ENCODE measurements at regions not wholly inside any gene's neighbourhood (a gene's known extent, or its start where the extent isn't known, plus 50 kb on each side); places are given as distances from the start of the nearest gene placed in this dataset.
A peak's percentile ranks its signal among the peaks of the same experiment; 100 is the strongest.
"Not testable (repeated sequence)": the region's sequence is repeated elsewhere in the genome, so short reads cannot be mapped to it uniquely, and the experiment has no call there.

- no peak for DNase-seq (ENCODE audit: low spot score)
- intact Hi-C loops (cut with DNase I) = loop anchor here in 1 of 2 donors (10.0 kb wide), 1 partner anchor 160 kb away; no protein-coding TSS in a partner anchor
Observed at GRCh38 chr5:154654486-154655371, 100.4 kb upstream of the LARP1 start.

GRCh38 chr5:154653764-154654485 is 101.3 kb upstream of the LARP1 start:
- intact Hi-C loops (cut with DNase I) = loop anchor here in 1 of 2 donors (10.0 kb wide), 1 partner anchor 161 kb away; no protein-coding TSS in a partner anchor
- no peak for DNase-seq (ENCODE audit: low spot score)

DNA sequence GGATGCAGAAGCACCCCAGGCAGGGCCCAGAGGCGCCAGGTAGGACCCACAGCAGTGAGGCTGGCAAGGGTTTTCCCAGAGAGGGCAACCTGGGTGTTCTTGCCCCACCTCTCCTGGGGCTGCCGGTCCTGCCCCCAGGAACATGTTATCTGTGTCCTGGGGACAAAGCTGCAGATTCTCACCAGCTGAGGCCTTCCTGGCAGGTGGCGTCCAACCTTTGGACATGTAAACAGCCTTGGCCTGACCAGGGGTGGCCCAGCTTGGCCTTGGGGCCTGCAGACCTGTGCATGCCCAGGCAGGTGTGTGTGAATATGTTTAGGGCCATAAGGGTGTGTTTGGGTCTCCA is 101.8 kb upstream of the LARP1 start:
- intact Hi-C loops (cut with DNase I) = loop anchor here in 1 of 2 donors (10.0 kb wide), 1 partner anchor 161 kb away; no protein-coding TSS in a partner anchor
- DNase-seq (ENCODE audit: low spot score) = no peak

DNA sequence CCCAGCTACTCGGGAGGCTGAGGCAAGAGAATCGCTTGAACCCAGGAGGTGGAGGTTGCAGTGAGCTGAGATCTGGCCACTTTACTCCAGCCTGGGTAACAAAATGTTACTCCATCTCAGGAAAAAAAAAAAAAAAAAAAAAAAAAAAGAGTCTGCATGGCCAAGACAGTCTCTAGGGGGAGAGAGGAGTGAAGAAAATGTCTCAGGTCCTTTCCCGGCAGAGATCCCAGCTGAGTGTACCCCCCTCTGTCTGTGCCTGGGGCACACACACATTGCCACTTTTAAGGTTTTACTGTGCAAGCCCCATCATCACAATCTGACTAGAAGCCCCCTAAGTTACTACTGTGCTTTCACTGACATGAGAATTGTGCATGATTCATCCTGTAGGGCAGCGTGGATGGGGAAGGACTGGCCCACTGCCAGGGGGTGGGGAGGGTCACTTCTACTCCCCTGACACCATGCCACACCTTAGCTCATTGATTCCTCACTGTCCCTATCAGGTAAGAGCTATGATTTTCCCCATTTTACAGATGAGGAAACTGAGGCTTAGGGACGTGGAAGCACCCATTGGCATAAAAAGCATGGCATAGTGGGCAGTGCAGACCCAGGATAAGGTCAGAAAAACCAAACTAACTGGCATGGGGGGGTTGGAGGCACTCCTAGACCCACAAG is 102.3 kb upstream of the LARP1 start:
- intact Hi-C loops (cut with DNase I) = loop anchor here in 1 of 2 donors (10.0 kb wide), 1 partner anchor 162 kb away; no protein-coding TSS in a partner anchor
- DNase-seq (ENCODE audit: low spot score) = no peak

DNA sequence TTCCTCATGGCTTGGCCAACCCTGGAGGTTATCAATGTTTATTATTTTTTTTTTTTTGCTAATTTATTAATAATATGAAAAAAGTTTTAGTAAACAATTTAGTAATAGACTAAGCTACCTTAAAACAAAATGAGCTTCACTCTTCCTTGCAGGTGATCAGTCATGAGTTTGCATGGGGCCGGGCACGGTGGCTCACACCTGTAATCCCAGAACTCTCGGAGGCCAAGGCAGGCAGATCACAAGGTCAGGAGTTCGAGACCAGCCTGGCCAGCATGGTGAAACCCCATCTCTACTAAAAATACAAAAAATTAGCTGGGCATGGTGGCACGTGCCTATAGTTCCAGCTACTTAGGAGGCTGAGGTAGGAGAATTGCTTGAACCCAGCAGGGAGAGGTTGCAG is 103.4 kb upstream of the LARP1 start:
- not testable (repeated sequence) for DNase-seq (ENCODE audit: low spot score)
- intact Hi-C loops (cut with DNase I) = loop anchor here in 1 of 2 donors (10.0 kb wide), 1 partner anchor 163 kb away; no protein-coding TSS in a partner anchor

DNA sequence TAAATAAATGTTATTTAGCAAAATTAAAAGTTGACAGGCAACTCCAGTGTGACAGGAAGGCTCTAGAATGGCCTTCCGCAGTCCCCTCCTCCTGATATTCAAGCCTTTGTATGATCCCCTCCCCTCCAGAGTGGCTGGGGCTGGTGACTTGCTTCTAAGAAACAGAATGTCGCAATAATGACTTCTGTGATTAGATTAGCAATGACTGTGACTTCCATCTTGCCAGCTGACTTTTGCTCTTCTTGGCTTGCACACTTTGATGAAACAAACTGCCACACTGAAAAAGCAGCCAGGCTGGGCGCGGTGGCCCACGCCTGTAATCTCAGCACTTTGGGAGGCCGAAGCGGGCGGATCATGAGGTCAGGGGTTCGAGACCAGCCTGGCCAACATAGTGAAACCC is 106.5 kb upstream of the LARP1 start:
- intact Hi-C loops (cut with DNase I) = loop anchor here in 1 of 2 donors (5.0 kb wide), 1 partner anchor 164 kb away; no protein-coding TSS in a partner anchor
- peak; percentile 63 for DNase-seq (ENCODE audit: low spot score)

DNA sequence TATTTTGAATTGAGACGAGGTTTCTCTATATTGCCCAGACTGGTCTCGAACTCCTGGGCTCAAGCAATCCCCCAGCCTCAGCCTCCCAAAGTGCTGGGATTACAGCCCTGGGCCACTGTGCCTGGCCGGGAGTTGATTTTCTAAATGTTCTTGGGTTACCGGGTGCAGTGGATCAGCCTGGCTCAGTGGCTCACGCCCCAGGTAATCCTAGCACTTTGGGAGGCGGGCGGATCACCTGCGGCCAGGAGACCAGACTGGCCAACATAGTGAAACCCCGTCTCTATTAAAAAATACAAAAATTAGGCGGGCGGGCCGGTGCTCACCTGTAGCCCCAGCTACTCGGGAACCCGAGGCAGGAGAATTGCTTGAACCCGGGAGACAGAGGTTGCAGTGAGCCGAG is 106.9 kb upstream of the LARP1 start:
- peak; percentile 58 for DNase-seq (ENCODE audit: low spot score)
- intact Hi-C loops (cut with DNase I) = loop anchor here in 1 of 2 donors (5.0 kb wide), 1 partner anchor 164 kb away; no protein-coding TSS in a partner anchor

DNA sequence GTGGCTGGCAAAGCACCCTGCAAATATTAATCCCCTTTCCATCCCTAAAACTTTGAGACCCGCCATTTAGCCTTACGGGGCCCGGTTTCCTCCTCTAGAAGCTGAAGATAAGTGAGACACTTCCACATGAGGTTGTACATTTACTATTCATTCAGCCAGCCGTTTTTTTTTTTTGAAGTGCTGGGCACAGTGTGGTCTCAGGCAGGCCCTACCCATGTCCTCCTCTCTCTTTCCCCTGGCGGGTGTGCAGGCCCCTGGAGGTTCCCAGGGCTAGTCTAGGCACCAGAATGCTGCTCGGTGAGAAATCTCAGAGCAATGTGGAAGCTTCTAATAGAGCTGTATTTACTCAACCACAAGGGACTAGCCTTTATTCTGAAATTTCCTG is 107.4 kb upstream of the LARP1 start:
- DNase-seq (ENCODE audit: low spot score) = peak; percentile 32
- intact Hi-C loops (cut with DNase I) = loop anchor here in 1 of 2 donors (5.0 kb wide), 1 partner anchor 165 kb away; no protein-coding TSS in a partner anchor

- DNase-seq (ENCODE audit: low spot score) = peak; percentile 80
Observed at GRCh38 chr5:154647114-154647760, 107.9 kb upstream of the LARP1 start.

GRCh38 chr5:154646745-154647113 is 108.4 kb upstream of the LARP1 start:
- intact Hi-C loops (cut with DNase I) = loop anchor here in 1 of 2 donors (5.0 kb wide), 1 partner anchor 166 kb away; no protein-coding TSS in a partner anchor
- DNase-seq (ENCODE audit: low spot score) = no peak

More at GRCh38 chr5:154647114-154647760, 107.9 kb upstream of the LARP1 start:
- intact Hi-C loops (cut with DNase I) = loop anchor here in 1 of 2 donors (5.0 kb wide), 1 partner anchor 165 kb away; no protein-coding TSS in a partner anchor

- intact Hi-C loops (cut with DNase I) = loop anchor here in 1 of 2 donors (5.0 kb wide), 1 partner anchor 167 kb away; no protein-coding TSS in a partner anchor
- peak; percentile 38 for DNase-seq (ENCODE audit: low spot score)
Observed at GRCh38 chr5:154644745-154645411, 110.3 kb upstream of the LARP1 start.

- intact Hi-C loops (cut with DNase I) = no loop called here
Observed at GRCh38 chr5:154642499-154643245, 112.5 kb upstream of the LARP1 start.

GRCh38 chr5:154640213-154640831 is 114.9 kb upstream of the LARP1 start:
- DNase-seq (ENCODE audit: low spot score); intact Hi-C loops (cut with DNase I): not testable (repeated sequence)

More at GRCh38 chr5:154642499-154643245, 112.5 kb upstream of the LARP1 start:
- DNase-seq (ENCODE audit: low spot score) = no peak

GRCh38 chr5:154636786-154637185 is 118.4 kb upstream of the LARP1 start:
- DNase-seq (ENCODE audit: low spot score); intact Hi-C loops (cut with DNase I): not testable (repeated sequence)

DNA sequence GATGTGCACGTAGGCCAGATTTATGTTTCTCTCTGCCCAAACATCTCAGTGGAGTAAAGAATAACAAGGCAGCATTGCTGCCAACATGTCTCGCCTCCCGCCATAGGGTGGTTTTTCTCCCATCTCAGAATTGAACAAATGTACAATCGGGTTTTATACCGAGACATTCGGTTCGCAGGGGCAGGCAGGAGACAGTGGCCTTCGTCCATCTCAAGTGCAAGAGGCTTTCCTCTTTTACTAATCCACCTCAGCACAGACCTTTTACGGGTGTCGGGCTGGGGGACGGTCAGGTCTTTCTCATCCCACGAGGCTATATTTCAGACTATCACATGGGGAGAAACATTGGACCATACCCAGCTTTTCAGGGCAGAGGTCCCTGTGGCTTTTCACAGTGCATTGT is 118.9 kb upstream of the LARP1 start:
- intact Hi-C loops (cut with DNase I); DNase-seq (ENCODE audit: low spot score): not testable (repeated sequence)

GRCh38 chr5:154633744-154634143 is 121.4 kb upstream of the LARP1 start:
- intact Hi-C loops (cut with DNase I); DNase-seq (ENCODE audit: low spot score): not testable (repeated sequence)

DNA sequence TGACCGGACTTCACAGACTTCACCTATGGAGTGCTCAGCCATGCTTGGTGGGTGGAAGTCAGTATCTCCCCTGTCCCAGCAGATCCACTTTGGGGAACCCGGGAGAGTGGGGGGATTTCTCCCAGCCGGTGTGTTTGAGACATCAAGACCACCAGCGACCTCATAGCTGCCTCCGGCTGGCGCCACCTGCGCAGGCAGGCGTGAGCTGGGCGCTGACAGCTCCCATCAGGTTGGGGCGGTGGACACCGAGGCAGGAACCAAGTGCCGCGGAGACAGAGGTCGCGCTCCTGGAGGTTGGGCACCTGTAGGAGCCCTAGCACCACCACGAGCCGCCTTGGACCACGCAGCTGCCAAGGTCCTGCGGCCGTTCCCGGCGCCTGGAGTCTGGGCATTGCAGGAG is 124.0 kb upstream of the LARP1 start:
- peak; percentile 76 for DNase-seq (ENCODE audit: low spot score)
- intact Hi-C loops (cut with DNase I) = no loop called here
